Loucy (cell line): ENCODE measurements at regions not wholly inside any gene's neighbourhood (a gene's known extent, or its start where the extent isn't known, plus 50 kb on each side); places are given as distances from the start of the nearest gene placed in this dataset.

Experiments
- CTCF ChIP-seq: fragments of 200-600 bp; sonication (generic); conservative IDR thresholded peaks from 2 replicates; pipeline ENCODE4 v1.5.1; 2014; ENCODE audit warnings: mild to moderate bottlenecking, antibody characterized with exemption, low read length
- EZH2phosphoT487 ChIP-seq: fragments of 200-600 bp; IDR thresholded peaks from 2 replicates; pipeline ENCODE4 v1.6.1; 2018; ENCODE audit warnings: antibody characterized with exemption, mild to moderate bottlenecking, moderate library complexity, borderline replicate concordance

DNA sequence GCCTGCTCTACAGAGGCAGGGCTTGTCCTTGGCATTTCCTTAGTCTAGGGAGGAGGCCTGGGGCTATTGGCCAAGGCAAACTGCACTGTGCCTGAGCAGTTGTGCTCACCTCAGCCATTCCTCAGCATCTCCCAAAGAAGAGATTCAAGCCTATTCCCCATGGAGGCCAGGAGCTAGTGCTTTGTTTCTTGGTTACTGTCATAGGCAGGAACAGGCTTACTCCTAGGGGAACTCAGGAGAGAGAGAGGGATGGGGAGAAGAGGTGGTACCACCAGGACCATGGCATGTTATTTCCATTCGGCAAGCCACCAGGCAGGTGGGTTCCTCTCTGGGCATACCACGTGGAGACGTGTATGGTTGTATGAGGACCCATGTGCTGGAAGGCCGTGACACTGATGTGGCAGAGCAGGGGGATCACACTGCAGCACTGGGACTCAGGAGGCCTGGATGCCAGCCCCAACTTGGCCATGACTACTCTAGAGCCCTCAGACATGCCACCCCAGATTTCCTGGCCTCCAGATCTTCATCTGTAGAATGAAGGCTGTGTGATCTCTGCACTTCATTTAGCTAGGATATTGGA lies 233.7 kb downstream of the LOXHD1 start:
- TF ChIP-seq EZH2phosphoT487 (no peak), CTCF (no peak)
